Progenitor cell of endocrine pancreas (in vitro differentiated cells): ENCODE measurements at regions not wholly inside any gene's neighbourhood (a gene's known extent, or its start where the extent isn't known, plus 50 kb on each side); places are given as distances from the start of the nearest gene placed in this dataset.

Source experiments
- DNase-seq: peaks from one replicate; pipeline ENCODE4 v3.0.0; 2021; ENCODE audit warnings: low spot score; ENCODE audit not compliant: unreplicated experiment
- H3K27ac Mint-ChIP-seq: 2 replicates; pipeline ENCODE4 v1.8.0; 2021; ENCODE audit warnings: mild to moderate bottlenecking, moderate library complexity, mixed read lengths
- H3K27me3 Mint-ChIP-seq: 2 replicates; pipeline ENCODE4 v1.8.0; 2021; ENCODE audit warnings: mixed read lengths
- H3K36me3 Mint-ChIP-seq: 2 replicates; pipeline ENCODE4 v1.8.0; 2022; ENCODE audit warnings: mixed read lengths; ENCODE audit not compliant: insufficient read depth
- H3K4me1 Mint-ChIP-seq: 2 replicates; pipeline ENCODE4 v1.8.0; 2021; ENCODE audit warnings: low read depth, mixed read lengths
- H3K4me3 Mint-ChIP-seq: 2 replicates; pipeline ENCODE4 v1.8.0; 2021; ENCODE audit warnings: low read depth, mild to moderate bottlenecking, moderate library complexity, mixed read lengths
- H3K9me3 Mint-ChIP-seq: 2 replicates; pipeline ENCODE4 v1.8.0; 2021; ENCODE audit warnings: low read depth, mixed read lengths
- CTCF ChIP-seq: fragments of 200-600 bp; sonication (generic); IDR thresholded peaks from one replicate; pipeline ENCODE4 v1.5.0; 2021; ENCODE audit warnings: antibody characterized with exemption, mild to moderate bottlenecking; ENCODE audit not compliant: unreplicated experiment

- Mint-ChIP-seq H3K4me1 (peaks cover 15% of the 10 kb centered on the region), H3K36me3 (no peaks in the 10 kb centered on the region), H3K27me3 (no peaks in the 10 kb centered on the region), H3K9me3 (no peaks in the 10 kb centered on the region), H3K27ac (no peak overlapping the region), H3K4me3 (no peak overlapping the region)
- no peak for DNase-seq
- no peak for TF ChIP-seq CTCF
These were observed 359.3 kb downstream of the KCNRG start for GRCh38 chr13:50374517-50374916.

- peak overlapping the region; percentile 82 for H3K27ac Mint-ChIP-seq
These were observed 360.5 kb downstream of the KCNRG start for GRCh38 chr13:50375792-50376191.

GRCh38 chr13:50376895-50377575 lies 361.8 kb downstream of the KCNRG start:
- Mint-ChIP-seq H3K4me1 (peaks cover 15% of the 10 kb centered on the region), H3K4me3 (no peak overlapping the region), H3K27ac (peak overlapping the region; percentile 48), H3K9me3 (peaks cover 14% of the 10 kb centered on the region), H3K27me3 (no peaks in the 10 kb centered on the region), H3K36me3 (peaks cover 7% of the 10 kb centered on the region)
- no peak for DNase-seq
- TF ChIP-seq CTCF, result peak; percentile 6

More at GRCh38 chr13:50375792-50376191, 360.5 kb downstream of the KCNRG start:
- Mint-ChIP-seq H3K4me3 (no peak overlapping the region), H3K36me3 (peaks cover 4% of the 10 kb centered on the region), H3K27me3 (no peaks in the 10 kb centered on the region), H3K4me1 (peaks cover 15% of the 10 kb centered on the region), H3K9me3 (peaks cover 6% of the 10 kb centered on the region)
- no peak for DNase-seq
- no peak for TF ChIP-seq CTCF

- Mint-ChIP-seq H3K4me1 (peaks cover 17% of the 10 kb centered on the region), H3K27ac (no peak overlapping the region), H3K27me3 (no peaks in the 10 kb centered on the region), H3K4me3 (no peak overlapping the region), H3K36me3 (peaks cover 7% of the 10 kb centered on the region), H3K9me3 (peaks cover 14% of the 10 kb centered on the region)
- DNase-seq, result no peak
- TF ChIP-seq CTCF, result no peak
These were observed 362.6 kb downstream of the KCNRG start for GRCh38 chr13:50377726-50378270.

GRCh38 chr13:50378509-50379044 lies 363.3 kb downstream of the KCNRG start:
- no peak for DNase-seq
- Mint-ChIP-seq H3K4me1 (peaks cover 17% of the 10 kb centered on the region), H3K36me3 (peaks cover 7% of the 10 kb centered on the region), H3K9me3 (peaks cover 14% of the 10 kb centered on the region), H3K4me3 (no peak overlapping the region), H3K27me3 (no peaks in the 10 kb centered on the region), H3K27ac (no peak overlapping the region)
- TF ChIP-seq CTCF, result no peak
